Fibroblast of skin of right quadriceps (primary cell): ENCODE measurements at regions not wholly inside any gene's neighbourhood (a gene's known extent, or its start where the extent isn't known, plus 50 kb on each side); places are given as distances from the start of the nearest gene placed in this dataset.
"Not testable (repeated sequence)": the region's sequence is repeated elsewhere in the genome, so short reads cannot be mapped to it uniquely, and the experiment has no call there.

Experiments used
- DNase-seq: peaks from one replicate; pipeline ENCODE4 v3.0.0-alpha.2; 2013

GRCh38 chr9:591292-591691, 250.2 kb upstream of the DMRT1 start:
- no peak for DNase-seq

- no peak for DNase-seq
Measured at GRCh38 chr9:592225-592624, 249.3 kb upstream of the DMRT1 start.

GRCh38 chr9:592733-593132, 248.8 kb upstream of the DMRT1 start:
- no peak for DNase-seq

GRCh38 chr9:593809-594208, 247.7 kb upstream of the DMRT1 start:
- no peak for DNase-seq

- DNase-seq = no peak
Measured at GRCh38 chr9:596703-597102, 244.8 kb upstream of the DMRT1 start.

- no peak for DNase-seq
Measured at GRCh38 chr9:600006-600405, 241.5 kb upstream of the DMRT1 start.

GRCh38 chr9:602716-603115, 238.8 kb upstream of the DMRT1 start:
- DNase-seq = no peak

- no peak for DNase-seq
Measured at GRCh38 chr9:603126-603525, 238.4 kb upstream of the DMRT1 start.

- no peak for DNase-seq
Measured at GRCh38 chr9:607417-607816, 234.1 kb upstream of the DMRT1 start.

- peak; percentile 87 for DNase-seq
Measured at GRCh38 chr9:613771-614347, 227.6 kb upstream of the DMRT1 start.

- DNase-seq = no peak
Measured at GRCh38 chr9:614431-614830, 227.1 kb upstream of the DMRT1 start.

- no peak for DNase-seq
Measured at GRCh38 chr9:615756-616155, 225.7 kb upstream of the DMRT1 start.

- DNase-seq = no peak
Measured at GRCh38 chr9:616694-617093, 224.8 kb upstream of the DMRT1 start.

- DNase-seq = no peak
Measured at GRCh38 chr9:617445-618085, 223.9 kb upstream of the DMRT1 start.

- peak; percentile 37 for DNase-seq
Measured at GRCh38 chr9:618478-618877, 223.0 kb upstream of the DMRT1 start.

GRCh38 chr9:621201-621855, 220.2 kb upstream of the DMRT1 start:
- DNase-seq = no peak

- no peak for DNase-seq
Measured at GRCh38 chr9:624935-625500, 216.5 kb upstream of the DMRT1 start.

GRCh38 chr9:625613-626012, 215.9 kb upstream of the DMRT1 start:
- DNase-seq = no peak

- DNase-seq = not testable (repeated sequence)
Measured at GRCh38 chr9:626114-626513, 215.4 kb upstream of the DMRT1 start.

GRCh38 chr9:626596-626995, 214.9 kb upstream of the DMRT1 start:
- DNase-seq = peak; percentile 31

- DNase-seq = no peak
Measured at GRCh38 chr9:627336-627970, 214.0 kb upstream of the DMRT1 start.

- no peak for DNase-seq
Measured at GRCh38 chr9:629146-629545, 212.4 kb upstream of the DMRT1 start.

GRCh38 chr9:630817-631216, 210.7 kb upstream of the DMRT1 start:
- no peak for DNase-seq

- peak; percentile 53 for DNase-seq
Measured at GRCh38 chr9:631596-631995, 209.9 kb upstream of the DMRT1 start.
